NCI-H1694 (cell line): ENCODE measurements at regions not wholly inside any gene's neighbourhood (a gene's known extent, or its start where the extent isn't known, plus 50 kb on each side); places are given as distances from the start of the nearest gene placed in this dataset.

Experiments
- DNase-seq: peaks from one replicate; lab custom pipeline; 2025; lab: John Stamatoyannopoulos, UW

- no peak for DNase-seq
Observed at GRCh38 chr12:88946372-88946997, 366.2 kb upstream of the KITLG start.

GRCh38 chr12:88945051-88945732, 364.9 kb upstream of the KITLG start:
- no peak for DNase-seq

GRCh38 chr12:88944397-88944796, 364.1 kb upstream of the KITLG start:
- DNase-seq, result no peak

GRCh38 chr12:88940854-88941253, 360.6 kb upstream of the KITLG start:
- no peak for DNase-seq

- no peak for DNase-seq
Observed at GRCh38 chr12:88935856-88936255, 355.6 kb upstream of the KITLG start.

- no peak for DNase-seq
Observed at GRCh38 chr12:88934163-88934747, 354.0 kb upstream of the KITLG start.

- DNase-seq, result no peak
Observed at GRCh38 chr12:88932457-88932856, 352.2 kb upstream of the KITLG start.

GRCh38 chr12:88931598-88931997, 351.3 kb upstream of the KITLG start:
- DNase-seq, result no peak

- DNase-seq, result no peak
Observed at GRCh38 chr12:88925454-88925853, 345.2 kb upstream of the KITLG start.

GRCh38 chr12:88924162-88924561, 343.9 kb upstream of the KITLG start:
- no peak for DNase-seq

- no peak for DNase-seq
Observed at GRCh38 chr12:88923631-88924030, 343.4 kb upstream of the KITLG start.

GRCh38 chr12:88922816-88923215, 342.5 kb upstream of the KITLG start:
- no peak for DNase-seq

- no peak for DNase-seq
Observed at GRCh38 chr12:88921890-88922532, 341.7 kb upstream of the KITLG start.

- DNase-seq, result no peak
Observed at GRCh38 chr12:88921434-88921833, 341.2 kb upstream of the KITLG start.

GRCh38 chr12:88918161-88918560, 337.9 kb upstream of the KITLG start:
- no peak for DNase-seq

- DNase-seq, result no peak
Observed at GRCh38 chr12:88914967-88915366, 334.7 kb upstream of the KITLG start.

GRCh38 chr12:88909510-88909909, 329.2 kb upstream of the KITLG start:
- DNase-seq, result no peak

GRCh38 chr12:88908345-88908744, 328.1 kb upstream of the KITLG start:
- DNase-seq, result no peak

- DNase-seq, result no peak
Observed at GRCh38 chr12:88904705-88905104, 324.4 kb upstream of the KITLG start.

GRCh38 chr12:88903333-88903732, 323.1 kb upstream of the KITLG start:
- no peak for DNase-seq

GRCh38 chr12:88897723-88898122, 317.5 kb upstream of the KITLG start:
- no peak for DNase-seq

- DNase-seq, result no peak
Observed at GRCh38 chr12:88896958-88897357, 316.7 kb upstream of the KITLG start.

- DNase-seq, result no peak
Observed at GRCh38 chr12:88895634-88896033, 315.4 kb upstream of the KITLG start.
